GM12878 (cell line): ENCODE measurements at regions not wholly inside any gene's neighbourhood (a gene's known extent, or its start where the extent isn't known, plus 50 kb on each side); places are given as distances from the start of the nearest gene placed in this dataset.

Experiments
- ATAC-seq: fragments of 200-7000 bp; cut with Tn5 transposase; 3 replicates; pipeline ENCODE4 v1.9.1; 2020; ENCODE audit warnings: mild to moderate bottlenecking, moderate library complexity
- BruUV-seq: library from RNA; stranded (reverse); fragments of 400-500 nt; replicated peaks from 2 replicates; lab custom pipeline; 2021; lab: Mats Ljungman, UMichigan
- CTCF ChIA-PET: fragments of 300-600 bp; sonication (Branson Sonifier 250); formaldehyde crosslinking; extraction: SDS; loops from one replicate; lab custom pipeline; 2021; ENCODE audit warnings: inconsistent platforms; lab: Yijun Ruan, JAX
- POLR2A ChIA-PET: fragments of 350-600 bp; formaldehyde crosslinking; extraction: SDS; loops from one replicate; lab custom pipeline; 2021; ENCODE audit warnings: inconsistent platforms; lab: Charles Lee
- RAD21 ChIA-PET: fragments of 300-600 bp; sonication (Branson Sonifier 250); formaldehyde crosslinking; loops from one replicate; lab custom pipeline; 2023; ENCODE audit warnings: antibody characterized with exemption; ENCODE audit not compliant: unreplicated experiment; lab: Charles Lee
- SMC1A ChIA-PET: fragments of 300-600 bp; sonication (Branson Sonifier 250); formaldehyde crosslinking; loops from one replicate; lab custom pipeline; 2023; ENCODE audit not compliant: unreplicated experiment, uncharacterized antibody; lab: Charles Lee
- DNase-seq: peaks from one replicate; pipeline ENCODE4 v3.0.0-alpha.2; 2011; ENCODE audit warnings: low read depth, low spot score
- FAIRE-seq: peaks from 3 replicates; lab custom pipeline; 2011; peaks lifted over from hg19 to GRCh38; lab: Jason Lieb, UNC
- H2AFZ ChIP-seq: 2 replicates; pipeline ENCODE4 v1.6.0; 2011; ENCODE audit warnings: low read depth, low read length, control low read depth; ENCODE audit not compliant: control insufficient read depth
- H3K27ac ChIP-seq: 2 replicates; pipeline ENCODE4 v1.5.1; 2011; ENCODE audit warnings: control low read depth; ENCODE audit not compliant: control insufficient read depth, insufficient read depth
- H3K27me3 ChIP-seq, 2 experiments: replicated peaks in 1 of 2; 2 replicates each; pipeline versions ENCODE4 v1.6.0 to v1.6.1; 2011; ENCODE audit warnings: low read length in 1 of 2; ENCODE audit not compliant: control insufficient read depth in 2 of 2, insufficient read depth in 2 of 2
- H3K36me3 ChIP-seq, 2 experiments: 2 replicates each; pipeline ENCODE4 v1.5.1; 2011; ENCODE audit warnings: low read length in 1 of 2; ENCODE audit not compliant: control insufficient read depth in 2 of 2, insufficient read depth in 2 of 2
- H3K4me1 ChIP-seq: 2 replicates; pipeline ENCODE4 v1.6.1; 2011; ENCODE audit warnings: mild to moderate bottlenecking, low read length, moderate library complexity, mixed read lengths; ENCODE audit not compliant: control insufficient read depth, insufficient read depth
- H3K4me2 ChIP-seq: 2 replicates; pipeline ENCODE4 v1.6.0; 2011; ENCODE audit warnings: control low read depth; ENCODE audit not compliant: control insufficient read depth, insufficient read depth
- H3K4me3 ChIP-seq: fragments of 200-600 bp; sonication (generic); 2 replicates; pipeline ENCODE4 v1.5.1; 2016
- H3K79me2 ChIP-seq: 2 replicates; pipeline ENCODE4 v1.6.0; 2011; ENCODE audit warnings: low read length; ENCODE audit not compliant: control insufficient read depth, insufficient read depth
- H3K9ac ChIP-seq: 2 replicates; pipeline ENCODE4 v1.8.0; 2011; ENCODE audit warnings: low read length, control low read depth, mixed read lengths; ENCODE audit not compliant: control insufficient read depth, insufficient read depth
- H3K9me3 ChIP-seq: replicated peaks from 3 replicates; pipeline ENCODE4 v1.5.1; 2011; ENCODE audit warnings: mild to moderate bottlenecking, low read length; ENCODE audit not compliant: control insufficient read depth, insufficient read depth
- H4K20me1 ChIP-seq: 2 replicates; pipeline ENCODE4 v1.6.0; 2011; ENCODE audit not compliant: control insufficient read depth, insufficient read depth
- CBFB ChIP-seq: IDR thresholded peaks from 2 replicates; pipeline ENCODE4 v1.6.1; 2016; ENCODE audit warnings: antibody characterized with exemption, low read depth
- CEBPZ ChIP-seq: fragments of 150-350 bp; IDR thresholded peaks from 2 replicates; pipeline ENCODE4 v1.6.1; 2016; ENCODE audit warnings: low read depth, low read length
- CHD1 ChIP-seq: IDR thresholded peaks from 2 replicates; pipeline ENCODE4 v1.6.1; 2012; ENCODE audit warnings: low read depth, low read length, improper control_type of control experiment
- CHD2 ChIP-seq: IDR thresholded peaks from 2 replicates; pipeline ENCODE4 v1.6.1; 2011; ENCODE audit warnings: low read depth, low read length, improper control_type of control experiment, borderline replicate concordance
- FOS ChIP-seq: IDR thresholded peaks from 3 replicates; pipeline ENCODE4 v1.6.1; 2011; ENCODE audit warnings: borderline replicate concordance; ENCODE audit not compliant: insufficient read length; ENCODE audit errors: extremely low read depth
- NBN ChIP-seq: fragments of 450-650 bp; IDR thresholded peaks from 2 replicates; pipeline ENCODE4 v1.6.1; 2016
- PAX8 ChIP-seq: fragments of 450-650 bp; IDR thresholded peaks from 2 replicates; pipeline ENCODE4 v1.6.1; 2017; ENCODE audit warnings: mild to moderate bottlenecking, moderate library complexity
- POU2F2 ChIP-seq: IDR thresholded peaks from 3 replicates; pipeline ENCODE4 v1.6.1; 2011; ENCODE audit warnings: low read depth, mild to moderate bottlenecking, low read length, borderline replicate concordance
- RB1 ChIP-seq: fragments of 450-650 bp; formaldehyde crosslinking; IDR thresholded peaks from 2 replicates; pipeline ENCODE4 v1.6.1; 2017; ENCODE audit warnings: mild to moderate bottlenecking, borderline replicate concordance
- RELA ChIP-seq: fragments of 450-650 bp; IDR thresholded peaks from 2 replicates; pipeline ENCODE4 v1.8.0; 2014; ENCODE audit warnings: borderline replicate concordance; ENCODE audit not compliant: partially characterized antibody
- RUNX3 ChIP-seq: IDR thresholded peaks from 2 replicates; pipeline ENCODE4 v1.6.1; 2012; ENCODE audit warnings: low read length, inconsistent platforms
- ZNF274 ChIP-seq: IDR thresholded peaks from one replicate; pipeline ENCODE4 v1.8.0; 2011; ENCODE audit not compliant: insufficient read length, insufficient read depth
- WGBS: methylation state at CpG from one replicate; pipeline ENCODE4 v1.1.6; 2016; ENCODE audit warnings: low lambda C conversion rate; ENCODE audit not compliant: insufficient replicate concordance, insufficient coverage; ENCODE audit errors: missing lambda C conversion rate; 5-methylcytosine and 5-hydroxymethylcytosine counted together
- in situ Hi-C: fragments of 300-500 bp; cut with MboI; formaldehyde crosslinking; loops from 9 replicates; pipeline ENCODE4 v1.14.3; 2018; ENCODE audit warnings: mixed read lengths
- intact Hi-C: fragments of 100-400 bp; cut with micrococcal nuclease; formaldehyde crosslinking; loops from one replicate; pipeline ENCODE4 v1.14.2; 2022; ENCODE audit not compliant: unreplicated experiment
- TF ChIP-seq, protein P1 (sequence below): fragments of 450-650 bp; IDR thresholded peaks from 2 replicates; pipeline ENCODE4 v1.6.1; 2017; ENCODE audit warnings: antibody characterized with exemption, mild to moderate bottlenecking, moderate library complexity

DNA sequence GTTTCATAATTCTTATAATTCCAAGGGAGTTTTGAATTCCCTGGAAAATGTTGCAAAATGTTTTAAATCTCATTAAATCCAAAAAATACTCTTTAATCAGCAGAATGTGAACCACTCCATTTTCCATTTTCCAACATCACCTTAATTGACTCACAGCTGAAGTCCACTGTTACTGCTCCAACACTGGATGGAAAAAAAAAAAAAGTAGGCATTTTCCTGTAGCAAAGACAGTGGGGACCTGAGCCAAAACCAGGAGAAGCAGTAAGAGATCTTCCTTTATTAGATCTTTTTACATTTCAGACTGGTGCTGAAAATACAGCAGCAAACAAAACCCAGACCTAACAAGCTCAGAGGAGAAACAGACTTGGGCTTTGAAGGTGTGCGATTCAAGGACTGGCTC, 62.4 kb upstream of the SPATS2L start (continued):
- TF ChIP-seq, protein P1, sequence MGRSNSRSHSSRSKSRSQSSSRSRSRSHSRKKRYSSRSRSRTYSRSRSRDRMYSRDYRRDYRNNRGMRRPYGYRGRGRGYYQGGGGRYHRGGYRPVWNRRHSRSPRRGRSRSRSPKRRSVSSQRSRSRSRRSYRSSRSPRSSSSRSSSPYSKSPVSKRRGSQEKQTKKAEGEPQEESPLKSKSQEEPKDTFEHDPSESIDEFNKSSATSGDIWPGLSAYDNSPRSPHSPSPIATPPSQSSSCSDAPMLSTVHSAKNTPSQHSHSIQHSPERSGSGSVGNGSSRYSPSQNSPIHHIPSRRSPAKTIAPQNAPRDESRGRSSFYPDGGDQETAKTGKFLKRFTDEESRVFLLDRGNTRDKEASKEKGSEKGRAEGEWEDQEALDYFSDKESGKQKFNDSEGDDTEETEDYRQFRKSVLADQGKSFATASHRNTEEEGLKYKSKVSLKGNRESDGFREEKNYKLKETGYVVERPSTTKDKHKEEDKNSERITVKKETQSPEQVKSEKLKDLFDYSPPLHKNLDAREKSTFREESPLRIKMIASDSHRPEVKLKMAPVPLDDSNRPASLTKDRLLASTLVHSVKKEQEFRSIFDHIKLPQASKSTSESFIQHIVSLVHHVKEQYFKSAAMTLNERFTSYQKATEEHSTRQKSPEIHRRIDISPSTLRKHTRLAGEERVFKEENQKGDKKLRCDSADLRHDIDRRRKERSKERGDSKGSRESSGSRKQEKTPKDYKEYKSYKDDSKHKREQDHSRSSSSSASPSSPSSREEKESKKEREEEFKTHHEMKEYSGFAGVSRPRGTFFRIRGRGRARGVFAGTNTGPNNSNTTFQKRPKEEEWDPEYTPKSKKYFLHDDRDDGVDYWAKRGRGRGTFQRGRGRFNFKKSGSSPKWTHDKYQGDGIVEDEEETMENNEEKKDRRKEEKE, result no peak
- TF ChIP-seq CEBPZ, result no peak
- no peak for TF ChIP-seq ZNF274
- TF ChIP-seq RELA, result no peak
- no peak for TF ChIP-seq CBFB
- TF ChIP-seq NBN, result no peak
- TF ChIP-seq CHD1, result no peak
- no peak for TF ChIP-seq RB1

GRCh38 chr2:200247494-200247893, 59.0 kb upstream of the SPATS2L start:
- ATAC-seq, result no peak
- no peak for TF ChIP-seq RUNX3
- TF ChIP-seq FOS, result no peak
- TF ChIP-seq CHD2, result no peak
- no peak for TF ChIP-seq NBN
- no peak for TF ChIP-seq POU2F2
- TF ChIP-seq PAX8, result no peak
- ChIA-PET RAD21 (no interaction called here), SMC1A (interaction anchor here (1.0 kb wide), 1 partner anchor 61 kb away, joined by 3 read pairs; no protein-coding TSS in a partner anchor), POLR2A (no interaction called here), CTCF (no interaction called here)
- no peak overlapping the region for H3K4me2 ChIP-seq
- in situ Hi-C loops, result no loop called here
- no peak overlapping the region for H3K9ac ChIP-seq
- H3K4me3 ChIP-seq, result no peak overlapping the region
- no peak overlapping the region for H2AFZ ChIP-seq
- BruUV-seq, result no TSS peak
- no peaks in the 10 kb centered on the region for H4K20me1 ChIP-seq
- intact Hi-C loops, result no loop called here
- no peak for FAIRE-seq
- no peak for DNase-seq
- H3K79me2 ChIP-seq, result no peaks in the 10 kb centered on the region
- H3K4me1 ChIP-seq, result no peaks in the 10 kb centered on the region
- H3K27me3 ChIP-seq, result no peaks in the 10 kb centered on the region; a peak in 1 of 4 replicates
- WGBS, result 7% methylated on average over 2 of the region's 2 CpGs
- H3K27ac ChIP-seq, result no peak overlapping the region
- no peaks in the 10 kb centered on the region for H3K36me3 ChIP-seq
- no peaks in the 10 kb centered on the region for H3K9me3 ChIP-seq
